GM12878 (cell line): ENCODE measurements at regions not wholly inside any gene's neighbourhood (a gene's known extent, or its start where the extent isn't known, plus 50 kb on each side); places are given as distances from the start of the nearest gene placed in this dataset.

Experiments used
- ATAC-seq: fragments of 200-7000 bp; cut with Tn5 transposase; 3 replicates; pipeline ENCODE4 v1.9.1; 2020; ENCODE audit warnings: mild to moderate bottlenecking, moderate library complexity
- BruUV-seq: library from RNA; stranded (reverse); fragments of 400-500 nt; replicated peaks from 2 replicates; lab custom pipeline; 2021; lab: Mats Ljungman, UMichigan
- CTCF ChIA-PET: fragments of 300-600 bp; sonication (Branson Sonifier 250); formaldehyde crosslinking; extraction: SDS; loops from one replicate; lab custom pipeline; 2021; ENCODE audit warnings: inconsistent platforms; lab: Yijun Ruan, JAX
- POLR2A ChIA-PET: fragments of 350-600 bp; formaldehyde crosslinking; extraction: SDS; loops from one replicate; lab custom pipeline; 2021; ENCODE audit warnings: inconsistent platforms; lab: Charles Lee
- RAD21 ChIA-PET: fragments of 300-600 bp; sonication (Branson Sonifier 250); formaldehyde crosslinking; loops from one replicate; lab custom pipeline; 2023; ENCODE audit warnings: antibody characterized with exemption; ENCODE audit not compliant: unreplicated experiment; lab: Charles Lee
- SMC1A ChIA-PET: fragments of 300-600 bp; sonication (Branson Sonifier 250); formaldehyde crosslinking; loops from one replicate; lab custom pipeline; 2023; ENCODE audit not compliant: unreplicated experiment, uncharacterized antibody; lab: Charles Lee
- DNase-seq: peaks from one replicate; pipeline ENCODE4 v3.0.0-alpha.2; 2011; ENCODE audit warnings: low read depth, low spot score
- FAIRE-seq: peaks from 3 replicates; lab custom pipeline; 2011; peaks lifted over from hg19 to GRCh38; lab: Jason Lieb, UNC
- H2AFZ ChIP-seq: 2 replicates; pipeline ENCODE4 v1.6.0; 2011; ENCODE audit warnings: low read depth, low read length, control low read depth; ENCODE audit not compliant: control insufficient read depth
- H3K27ac ChIP-seq: 2 replicates; pipeline ENCODE4 v1.5.1; 2011; ENCODE audit warnings: control low read depth; ENCODE audit not compliant: control insufficient read depth, insufficient read depth
- H3K27me3 ChIP-seq, 2 experiments: replicated peaks in 1 of 2; 2 replicates each; pipeline versions ENCODE4 v1.6.0 to v1.6.1; 2011; ENCODE audit warnings: low read length in 1 of 2; ENCODE audit not compliant: control insufficient read depth in 2 of 2, insufficient read depth in 2 of 2
- H3K36me3 ChIP-seq, 2 experiments: 2 replicates each; pipeline ENCODE4 v1.5.1; 2011; ENCODE audit warnings: low read length in 1 of 2; ENCODE audit not compliant: control insufficient read depth in 2 of 2, insufficient read depth in 2 of 2
- H3K4me1 ChIP-seq: 2 replicates; pipeline ENCODE4 v1.6.1; 2011; ENCODE audit warnings: mild to moderate bottlenecking, low read length, moderate library complexity, mixed read lengths; ENCODE audit not compliant: control insufficient read depth, insufficient read depth
- H3K4me2 ChIP-seq: 2 replicates; pipeline ENCODE4 v1.6.0; 2011; ENCODE audit warnings: control low read depth; ENCODE audit not compliant: control insufficient read depth, insufficient read depth
- H3K4me3 ChIP-seq: fragments of 200-600 bp; sonication (generic); 2 replicates; pipeline ENCODE4 v1.5.1; 2016
- H3K79me2 ChIP-seq: 2 replicates; pipeline ENCODE4 v1.6.0; 2011; ENCODE audit warnings: low read length; ENCODE audit not compliant: control insufficient read depth, insufficient read depth
- H3K9ac ChIP-seq: 2 replicates; pipeline ENCODE4 v1.8.0; 2011; ENCODE audit warnings: low read length, control low read depth, mixed read lengths; ENCODE audit not compliant: control insufficient read depth, insufficient read depth
- H3K9me3 ChIP-seq: replicated peaks from 3 replicates; pipeline ENCODE4 v1.5.1; 2011; ENCODE audit warnings: mild to moderate bottlenecking, low read length; ENCODE audit not compliant: control insufficient read depth, insufficient read depth
- H4K20me1 ChIP-seq: 2 replicates; pipeline ENCODE4 v1.6.0; 2011; ENCODE audit not compliant: control insufficient read depth, insufficient read depth
- BHLHE40 ChIP-seq, 2 experiments: fragments of 450-650 bp in 1 of 2; IDR thresholded peaks; 2 replicates each; pipeline ENCODE4 v1.6.1; 2011 to 2017; ENCODE audit warnings: low read depth in 2 of 2, borderline replicate concordance in 1 of 2, improper control_type of control experiment in 1 of 2, low read length in 1 of 2, mild to moderate bottlenecking in 1 of 2
- CBFB ChIP-seq: IDR thresholded peaks from 2 replicates; pipeline ENCODE4 v1.6.1; 2016; ENCODE audit warnings: antibody characterized with exemption, low read depth
- IKZF1 ChIP-seq: fragments of 450-650 bp; conservative IDR thresholded peaks from 2 replicates; pipeline ENCODE4 v1.6.1; 2017; ENCODE audit warnings: antibody characterized with exemption, mild to moderate bottlenecking
- IRF4 ChIP-seq: IDR thresholded peaks from 2 replicates; pipeline ENCODE4 v1.6.1; 2011; ENCODE audit warnings: low read depth, low read length
- MYB ChIP-seq: fragments of 150-350 bp; IDR thresholded peaks from 2 replicates; pipeline ENCODE4 v1.6.1; 2014; ENCODE audit warnings: mild to moderate bottlenecking, low read depth, low read length, borderline replicate concordance
- NR2C1 ChIP-seq: fragments of 450-650 bp; IDR thresholded peaks from 2 replicates; pipeline ENCODE4 v1.6.1; 2017; ENCODE audit warnings: antibody characterized with exemption, mild to moderate bottlenecking, moderate library complexity
- RFX5 ChIP-seq: IDR thresholded peaks from 2 replicates; pipeline ENCODE4 v1.6.1; 2011; ENCODE audit warnings: low read depth, low read length, improper control_type of control experiment
- SMC3 ChIP-seq: IDR thresholded peaks from 2 replicates; pipeline ENCODE4 v1.6.1; 2011; ENCODE audit warnings: low read length, improper control_type of control experiment, borderline replicate concordance
- SREBF1 ChIP-seq: IDR thresholded peaks from 2 replicates; pipeline ENCODE4 v1.6.1; 2012; ENCODE audit warnings: mild to moderate bottlenecking, low read length
- in situ Hi-C: fragments of 300-500 bp; cut with MboI; formaldehyde crosslinking; loops from 9 replicates; pipeline ENCODE4 v1.14.3; 2018; ENCODE audit warnings: mixed read lengths
- intact Hi-C: fragments of 100-400 bp; cut with micrococcal nuclease; formaldehyde crosslinking; loops from one replicate; pipeline ENCODE4 v1.14.2; 2022; ENCODE audit not compliant: unreplicated experiment
- TF ChIP-seq, protein P1 (sequence below): IDR thresholded peaks from 2 replicates; pipeline ENCODE4 v1.6.1; 2012; ENCODE audit warnings: low read length, inconsistent platforms
- TF ChIP-seq, protein P2 (sequence below): fragments of 450-650 bp; IDR thresholded peaks from 2 replicates; pipeline ENCODE4 v1.6.1; 2014; ENCODE audit warnings: mild to moderate bottlenecking
- TF ChIP-seq, protein P3 (sequence below): IDR thresholded peaks from 2 replicates; pipeline ENCODE4 v1.6.1; 2012; ENCODE audit warnings: low read depth, low read length, improper control_type of control experiment
- TF ChIP-seq, protein P4 (sequence below): fragments of 450-650 bp; IDR thresholded peaks from 2 replicates; pipeline ENCODE4 v1.6.1; 2017; ENCODE audit warnings: mild to moderate bottlenecking, moderate library complexity

DNA sequence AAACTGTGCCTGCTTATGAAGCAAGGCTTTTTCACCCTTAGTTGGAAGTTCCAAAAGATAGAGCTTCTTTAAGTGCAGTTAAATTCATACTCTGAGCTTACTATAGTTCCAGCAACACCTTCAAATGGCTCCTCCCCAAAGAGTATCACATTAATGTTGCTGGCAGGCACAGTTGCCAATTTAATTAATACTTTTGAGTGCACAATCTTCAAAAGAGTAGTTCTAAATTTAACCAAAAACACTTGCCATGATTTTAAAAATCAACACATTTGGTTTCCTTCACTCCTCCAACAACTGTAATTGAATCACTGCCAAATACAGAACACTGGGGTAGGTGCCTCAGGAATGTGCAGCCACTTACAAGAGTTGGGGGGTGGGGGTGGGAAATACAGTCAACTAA is 150.6 kb upstream of the UBE2E3 start:
- BruUV-seq: no TSS peak
- Histone ChIP-seq H3K9ac (no peak overlapping the region), H3K4me3 (no peak overlapping the region), H3K79me2 (no peaks in the 10 kb centered on the region), H4K20me1 (no peaks in the 10 kb centered on the region), H3K36me3 (no peaks in the 10 kb centered on the region), H3K4me2 (no peak overlapping the region), H3K27ac (no peak overlapping the region), H2AFZ (no peak overlapping the region), H3K4me1 (no peaks in the 10 kb centered on the region), H3K27me3 (no peaks in the 10 kb centered on the region), H3K9me3 (no peaks in the 10 kb centered on the region)
- ChIA-PET POLR2A (no interaction called here), RAD21 (no interaction called here), SMC1A (interaction anchor here (1.0 kb wide), 1 partner anchor 40 kb away, joined by 4 read pairs; no protein-coding TSS in a partner anchor), CTCF (no interaction called here)
- intact Hi-C loops: no loop called here
- FAIRE-seq (no peak), ATAC-seq (no peak), DNase-seq (no peak)
- TF ChIP-seq IKZF1 (no peak), BHLHE40 (IDR thresholded peaks at IDR 0.05; ENCODE audit: borderline replicate concordance in 1 of 2, low read depth in 2 of 2, low read length in 1 of 2) (no peak), IRF4 (no peak), RFX5 (no peak), CBFB (no peak), MYB (no peak), SMC3 (no peak), NR2C1 (no peak), SREBF1 (no peak)
- TF ChIP-seq, protein P1, sequence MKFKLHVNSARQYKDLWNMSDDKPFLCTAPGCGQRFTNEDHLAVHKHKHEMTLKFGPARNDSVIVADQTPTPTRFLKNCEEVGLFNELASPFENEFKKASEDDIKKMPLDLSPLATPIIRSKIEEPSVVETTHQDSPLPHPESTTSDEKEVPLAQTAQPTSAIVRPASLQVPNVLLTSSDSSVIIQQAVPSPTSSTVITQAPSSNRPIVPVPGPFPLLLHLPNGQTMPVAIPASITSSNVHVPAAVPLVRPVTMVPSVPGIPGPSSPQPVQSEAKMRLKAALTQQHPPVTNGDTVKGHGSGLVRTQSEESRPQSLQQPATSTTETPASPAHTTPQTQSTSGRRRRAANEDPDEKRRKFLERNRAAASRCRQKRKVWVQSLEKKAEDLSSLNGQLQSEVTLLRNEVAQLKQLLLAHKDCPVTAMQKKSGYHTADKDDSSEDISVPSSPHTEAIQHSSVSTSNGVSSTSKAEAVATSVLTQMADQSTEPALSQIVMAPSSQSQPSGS: no peak
- TF ChIP-seq, protein P2, sequence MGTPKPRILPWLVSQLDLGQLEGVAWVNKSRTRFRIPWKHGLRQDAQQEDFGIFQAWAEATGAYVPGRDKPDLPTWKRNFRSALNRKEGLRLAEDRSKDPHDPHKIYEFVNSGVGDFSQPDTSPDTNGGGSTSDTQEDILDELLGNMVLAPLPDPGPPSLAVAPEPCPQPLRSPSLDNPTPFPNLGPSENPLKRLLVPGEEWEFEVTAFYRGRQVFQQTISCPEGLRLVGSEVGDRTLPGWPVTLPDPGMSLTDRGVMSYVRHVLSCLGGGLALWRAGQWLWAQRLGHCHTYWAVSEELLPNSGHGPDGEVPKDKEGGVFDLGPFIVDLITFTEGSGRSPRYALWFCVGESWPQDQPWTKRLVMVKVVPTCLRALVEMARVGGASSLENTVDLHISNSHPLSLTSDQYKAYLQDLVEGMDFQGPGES: no peak
- TF ChIP-seq, protein P3, sequence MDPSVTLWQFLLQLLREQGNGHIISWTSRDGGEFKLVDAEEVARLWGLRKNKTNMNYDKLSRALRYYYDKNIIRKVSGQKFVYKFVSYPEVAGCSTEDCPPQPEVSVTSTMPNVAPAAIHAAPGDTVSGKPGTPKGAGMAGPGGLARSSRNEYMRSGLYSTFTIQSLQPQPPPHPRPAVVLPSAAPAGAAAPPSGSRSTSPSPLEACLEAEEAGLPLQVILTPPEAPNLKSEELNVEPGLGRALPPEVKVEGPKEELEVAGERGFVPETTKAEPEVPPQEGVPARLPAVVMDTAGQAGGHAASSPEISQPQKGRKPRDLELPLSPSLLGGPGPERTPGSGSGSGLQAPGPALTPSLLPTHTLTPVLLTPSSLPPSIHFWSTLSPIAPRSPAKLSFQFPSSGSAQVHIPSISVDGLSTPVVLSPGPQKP: no peak
- TF ChIP-seq, protein P4, sequence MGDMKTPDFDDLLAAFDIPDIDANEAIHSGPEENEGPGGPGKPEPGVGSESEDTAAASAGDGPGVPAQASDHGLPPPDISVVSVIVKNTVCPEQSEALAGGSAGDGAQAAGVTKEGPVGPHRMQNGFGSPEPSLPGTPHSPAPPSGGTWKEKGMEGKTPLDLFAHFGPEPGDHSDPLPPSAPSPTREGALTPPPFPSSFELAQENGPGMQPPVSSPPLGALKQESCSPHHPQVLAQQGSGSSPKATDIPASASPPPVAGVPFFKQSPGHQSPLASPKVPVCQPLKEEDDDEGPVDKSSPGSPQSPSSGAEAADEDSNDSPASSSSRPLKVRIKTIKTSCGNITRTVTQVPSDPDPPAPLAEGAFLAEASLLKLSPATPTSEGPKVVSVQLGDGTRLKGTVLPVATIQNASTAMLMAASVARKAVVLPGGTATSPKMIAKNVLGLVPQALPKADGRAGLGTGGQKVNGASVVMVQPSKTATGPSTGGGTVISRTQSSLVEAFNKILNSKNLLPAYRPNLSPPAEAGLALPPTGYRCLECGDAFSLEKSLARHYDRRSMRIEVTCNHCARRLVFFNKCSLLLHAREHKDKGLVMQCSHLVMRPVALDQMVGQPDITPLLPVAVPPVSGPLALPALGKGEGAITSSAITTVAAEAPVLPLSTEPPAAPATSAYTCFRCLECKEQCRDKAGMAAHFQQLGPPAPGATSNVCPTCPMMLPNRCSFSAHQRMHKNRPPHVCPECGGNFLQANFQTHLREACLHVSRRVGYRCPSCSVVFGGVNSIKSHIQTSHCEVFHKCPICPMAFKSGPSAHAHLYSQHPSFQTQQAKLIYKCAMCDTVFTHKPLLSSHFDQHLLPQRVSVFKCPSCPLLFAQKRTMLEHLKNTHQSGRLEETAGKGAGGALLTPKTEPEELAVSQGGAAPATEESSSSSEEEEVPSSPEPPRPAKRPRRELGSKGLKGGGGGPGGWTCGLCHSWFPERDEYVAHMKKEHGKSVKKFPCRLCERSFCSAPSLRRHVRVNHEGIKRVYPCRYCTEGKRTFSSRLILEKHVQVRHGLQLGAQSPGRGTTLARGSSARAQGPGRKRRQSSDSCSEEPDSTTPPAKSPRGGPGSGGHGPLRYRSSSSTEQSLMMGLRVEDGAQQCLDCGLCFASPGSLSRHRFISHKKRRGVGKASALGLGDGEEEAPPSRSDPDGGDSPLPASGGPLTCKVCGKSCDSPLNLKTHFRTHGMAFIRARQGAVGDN: no peak
- in situ Hi-C loops: no loop called here
